ENCODE measurements at regions not wholly inside any gene's neighbourhood (a gene's known extent, or its start where the extent isn't known, plus 50 kb on each side); places are given as distances from the start of the nearest gene placed in this dataset.
A peak's percentile ranks its signal among the peaks of the same experiment; 100 is the strongest.

DNA sequence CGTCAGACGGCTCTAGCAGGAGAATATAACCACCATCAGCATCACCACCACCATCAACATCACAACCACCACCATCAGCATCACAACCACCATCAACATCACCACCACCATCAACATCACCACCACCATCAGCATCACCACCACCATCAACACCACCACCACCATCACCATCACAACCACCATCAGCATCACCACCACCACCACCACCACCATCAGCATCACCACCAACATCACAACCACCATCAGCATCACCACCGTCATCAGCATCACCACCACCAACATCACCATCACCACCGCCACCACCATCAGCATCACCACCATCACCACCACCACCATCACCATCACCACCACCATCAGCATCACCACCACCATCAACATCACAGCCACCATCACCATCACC, 210.7 kb downstream of the C9orf50 start:
- Histone ChIP-seq H2BK5ac (ENCODE audit: low read depth, low read length, poor library complexity, severe bottlenecking) (peak overlapping the region; percentile 69), H3K9me1 (ENCODE audit: insufficient read depth, low read length) (0 out of 2 replicates have a peak, but pooled peaks cover 5% of the 10 kb centered on the region), H3K56ac (ENCODE audit: extremely low read depth, insufficient read depth, low read length) (no peak overlapping the region), H3K27me3 (ENCODE audit: control insufficient read depth, insufficient read depth, low read length) (no peaks in the 10 kb centered on the region), H3K14ac (replicated peaks; ENCODE audit: low read depth, low read length) (no peak overlapping the region), H3K4me2 (ENCODE audit: low read depth, low read length) (no peak overlapping the region), H2AK9ac (replicated peaks; ENCODE audit: low read depth, low read length, poor library complexity) (no peak overlapping the region), H3K4ac (ENCODE audit: low read depth, low read length) (no peak overlapping the region), H3K4me1 (ENCODE audit: control insufficient read depth, insufficient read depth, low read length) (peaks cover 21% of the 10 kb centered on the region), H3K27ac (ENCODE audit: insufficient read depth, low read length) (no peak overlapping the region), H2BK20ac (ENCODE audit: low read depth, low read length) (no peak overlapping the region), H3K18ac (ENCODE audit: low read depth, low read length) (no peak overlapping the region), H3K9ac (ENCODE audit: low read depth, low read length) (no peak overlapping the region), H4K20me1 (ENCODE audit: insufficient read depth, low read length) (no peaks in the 10 kb centered on the region), H3K79me1 (ENCODE audit: low read depth in 1 of 2, low read length in 2 of 2) (no peaks in the 10 kb centered on the region; a peak in 1 of 4 replicates), H4K5ac (ENCODE audit: low read depth, low read length) (no peak overlapping the region), H3K9me3 (ENCODE audit: control insufficient read depth, insufficient read depth, low read length) (no peaks in the 10 kb centered on the region; the same call in 1 of the 2 replicates), H3K4me3 (ENCODE audit: insufficient read depth, low read depth, low read length) (no peak overlapping the region), H4K8ac (ENCODE audit: low read depth in 2 of 2, low read length in 2 of 2) (no peak overlapping the region), H2BK120ac (ENCODE audit: low read depth, low read length) (no peak overlapping the region), H3K23ac (ENCODE audit: low read depth, low read length) (no peak overlapping the region), H4K91ac (ENCODE audit: insufficient read depth, low read depth, low read length) (no peak overlapping the region), H2BK15ac (ENCODE audit: low read depth, low read length) (no peak overlapping the region), H2AK5ac (ENCODE audit: low read depth, low read length) (peak overlapping the region; percentile 74; the same call in 1 of the 2 replicates), H2AFZ (replicated peaks; ENCODE audit: low read length, poor library complexity) (no peak overlapping the region), H3K36me3 (ENCODE audit: control insufficient read depth, insufficient read depth, low read length) (no peaks in the 10 kb centered on the region)
- BruUV-seq (replicated peaks): no TSS peak
- POLR2A ChIA-PET (ENCODE audit: unreplicated experiment): no interaction called here
- ATAC-seq (ENCODE audit: low read depth) (no peak), DNase-seq (no peak)
- dilution Hi-C loops (cut with HindIII; ENCODE audit: low sequenced_read_pairs, unreplicated experiment): no loop called here
- CTCF ChIA-PET: no interaction called here
- no peak for TF ChIP-seq CHD1 (IDR thresholded peaks at IDR 0.05; ENCODE audit: low read depth, low read length)
- in situ Hi-C loops (cut with MboI; ENCODE audit: low sequenced_read_pairs): no loop called here
- WGBS, 2 experiments (ENCODE audit: extremely low coverage in 2 of 2, insufficient read length in 1 of 2): no CpG with 5 or more reads among the region's 4 CpGs
- intact Hi-C loops (cut with micrococcal nuclease): no loop called here
